Gastrocnemius medialis (tissue), 4 donors: ENCODE measurements at regions not wholly inside any gene's neighbourhood (a gene's known extent, or its start where the extent isn't known, plus 50 kb on each side); places are given as distances from the start of the nearest gene placed in this dataset.

Experiments
- ATAC-seq, 2 donors: fragments of 150-250 bp; one replicate each; pipeline ENCODE4 v1.9.1; 2016
- DNase-seq, 2 donors: peaks; one replicate each; pipeline ENCODE4 v3.0.0-alpha.2; 2019
- H3K27ac ChIP-seq, 4 donors: fragments of 200-600 bp; sonication (generic); 1 replicate in 1 of 4; 2 replicates in 3 of 4; pipeline ENCODE4 v1.5.1; 2016 to 2018; ENCODE audit warnings: mild to moderate bottlenecking in 2 of 4, moderate library complexity in 1 of 4
- H3K27me3 ChIP-seq, 3 donors: fragments of 200-600 bp; sonication (generic) in 2 of 3; 1 replicate in 1 of 3; 2 replicates in 2 of 3; pipeline versions ENCODE4 v1.5.1 to v1.6.0; 2016 to 2019; ENCODE audit warnings: mild to moderate bottlenecking in 1 of 3, moderate library complexity in 1 of 3
- H3K36me3 ChIP-seq, 2 donors: fragments of 200-600 bp; sonication (generic) in 1 of 2; one replicate each; pipeline ENCODE4 v1.5.1; 2017 to 2018
- H3K4me1 ChIP-seq, 2 donors: fragments of 200-600 bp; sonication (generic) in 1 of 2; one replicate each; pipeline ENCODE4 v1.5.1; 2016 to 2017; ENCODE audit warnings: mild to moderate bottlenecking in 2 of 2
- H3K4me3 ChIP-seq, 4 donors: fragments of 200-600 bp; sonication (generic) in 3 of 4; 1 replicate in 1 of 4; 2 replicates in 3 of 4; pipeline ENCODE4 v1.5.1; 2016 to 2019; ENCODE audit warnings: mild to moderate bottlenecking in 2 of 4
- H3K9me3 ChIP-seq, 3 donors: fragments of 200-600 bp; sonication (generic) in 2 of 3; 1 replicate in 1 of 3; 2 replicates in 2 of 3; pipeline ENCODE4 v1.5.1; 2016 to 2019
- CTCF ChIP-seq, 5 experiments: fragments of 450-650 bp in 3 of 5; fragments of 200-600 bp in 2 of 5; sonication (generic) in 2 of 5; IDR thresholded peaks in 4 of 5; conservative IDR thresholded peaks in 1 of 5; 1 replicate in 4 of 5; 2 replicates in 1 of 5; pipeline ENCODE4 v1.5.1; 2016 to 2019; ENCODE audit warnings: antibody characterized with exemption in 5 of 5, mild to moderate bottlenecking in 3 of 5, moderate library complexity in 3 of 5
- POLR2A ChIP-seq, 2 donors: fragments of 450-650 bp; IDR thresholded peaks; one replicate each; pipeline ENCODE4 v1.6.1; 2017; ENCODE audit warnings: antibody characterized with exemption in 2 of 2, mild to moderate bottlenecking in 2 of 2, moderate library complexity in 2 of 2
- in situ Hi-C, 4 donors: fragments of 200-750 bp; cut with MboI; loops; one replicate each; pipeline versions ENCODE4 v1.15.0 to v1.8.0; 2017; ENCODE audit warnings: low sequenced_read_pairs in 4 of 4
- intact Hi-C: fragments of 100-400 bp; cut with DNase I; formaldehyde crosslinking; loops from one replicate; pipeline ENCODE4 v1.15.1; 2023; ENCODE audit warnings: low total_unique reads

DNA sequence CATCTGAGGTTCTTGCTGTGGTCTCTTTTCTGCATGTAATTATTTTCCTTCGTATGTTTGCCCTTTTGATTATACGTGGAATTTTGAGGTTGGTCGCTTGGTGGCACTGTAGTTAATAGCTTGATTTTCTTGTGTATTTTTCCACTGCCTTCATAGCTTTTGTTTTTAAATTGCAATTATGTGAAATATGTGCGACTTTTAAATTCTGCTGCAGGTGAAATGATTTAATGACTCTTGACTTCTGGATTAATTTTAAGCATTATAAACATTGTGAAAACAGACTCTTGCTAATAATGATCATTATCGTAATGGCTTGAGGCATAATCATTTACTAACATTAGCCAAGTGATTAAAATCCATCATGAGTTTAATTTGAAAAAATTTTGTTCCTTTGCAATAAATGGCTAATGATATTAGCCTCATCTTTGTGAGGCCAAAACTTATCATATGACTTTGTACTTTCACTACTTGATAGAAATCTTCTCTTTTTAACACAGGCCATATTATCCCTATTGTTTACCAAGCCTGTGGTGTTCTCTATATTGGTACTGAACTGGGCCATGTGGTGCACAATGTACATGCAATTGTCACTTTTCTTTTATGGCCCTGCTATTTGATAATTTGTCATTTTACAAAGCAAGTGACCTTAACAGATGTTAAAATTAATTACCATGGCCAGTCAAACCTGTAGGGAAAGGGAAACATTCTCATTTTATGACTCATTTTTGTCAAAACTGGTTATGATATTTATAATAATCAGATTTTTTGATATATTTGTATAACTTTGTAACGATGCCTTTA lies 62.8 kb upstream of the NEUROD1 start:
- no peaks in the 10 kb centered on the region for H3K36me3 ChIP-seq
- no peak for ATAC-seq
- no peak for DNase-seq
- no peak overlapping the region for H3K27ac ChIP-seq
- H3K9me3 ChIP-seq, result no peaks in the 10 kb centered on the region
- in situ Hi-C loops, result loop anchor here (10.0 to 25.0 kb wide), 5 partner anchors 162 to 332 kb away; no protein-coding TSS in a partner anchor
- H3K4me1 ChIP-seq, result peaks cover 0 to 2% of the 10 kb centered on the region in 2 donors
- TF ChIP-seq CTCF (IDR thresholded peaks at IDR 0.05 in 4 of 5, conservative IDR thresholded peaks at IDR 0.05 in 1 of 5) (peak; percentile 24 to 62 (median 52)), POLR2A (IDR thresholded peaks at IDR 0.05) (no peak)
- no peaks in the 10 kb centered on the region for H3K27me3 ChIP-seq
- H3K4me3 ChIP-seq, result no peak overlapping the region
- intact Hi-C loops, result loop anchor here (1.0 to 2.0 kb wide), 3 partner anchors 160 to 336 kb away; no protein-coding TSS in a partner anchor

DNA sequence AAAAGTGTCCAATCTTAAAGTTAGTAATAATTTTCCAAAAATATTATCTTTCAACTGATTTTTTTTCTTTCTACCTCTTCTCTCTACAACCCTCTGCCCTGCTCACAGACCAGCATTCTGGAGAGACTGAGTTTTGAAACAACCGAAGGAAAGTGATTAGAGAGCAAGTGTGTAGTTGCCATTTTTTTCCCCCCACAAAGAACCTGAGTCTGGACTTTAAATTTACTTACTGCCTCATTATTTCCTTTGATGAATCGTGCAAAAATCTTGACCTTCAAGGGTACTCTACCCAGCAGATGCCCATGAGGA lies 63.4 kb upstream of the NEUROD1 start:
- no peak overlapping the region for H3K4me3 ChIP-seq
- peaks cover 0 to 2% of the 10 kb centered on the region in 2 donors for H3K4me1 ChIP-seq
- no peaks in the 10 kb centered on the region for H3K9me3 ChIP-seq
- no peaks in the 10 kb centered on the region for H3K36me3 ChIP-seq
- DNase-seq (no peak), ATAC-seq (no peak)
- no peaks in the 10 kb centered on the region for H3K27me3 ChIP-seq
- in situ Hi-C loops, result loop anchor here (10.0 to 25.0 kb wide), 5 partner anchors 161 to 331 kb away; no protein-coding TSS in a partner anchor
- TF ChIP-seq CTCF (IDR thresholded peaks at IDR 0.05 in 4 of 5, conservative IDR thresholded peaks at IDR 0.05 in 1 of 5) (no peak), POLR2A (IDR thresholded peaks at IDR 0.05) (no peak)
- no peak overlapping the region for H3K27ac ChIP-seq
- intact Hi-C loops, result loop anchor here (2.0 kb wide), 2 partner anchors 159 to 335 kb away; no protein-coding TSS in a partner anchor

DNA sequence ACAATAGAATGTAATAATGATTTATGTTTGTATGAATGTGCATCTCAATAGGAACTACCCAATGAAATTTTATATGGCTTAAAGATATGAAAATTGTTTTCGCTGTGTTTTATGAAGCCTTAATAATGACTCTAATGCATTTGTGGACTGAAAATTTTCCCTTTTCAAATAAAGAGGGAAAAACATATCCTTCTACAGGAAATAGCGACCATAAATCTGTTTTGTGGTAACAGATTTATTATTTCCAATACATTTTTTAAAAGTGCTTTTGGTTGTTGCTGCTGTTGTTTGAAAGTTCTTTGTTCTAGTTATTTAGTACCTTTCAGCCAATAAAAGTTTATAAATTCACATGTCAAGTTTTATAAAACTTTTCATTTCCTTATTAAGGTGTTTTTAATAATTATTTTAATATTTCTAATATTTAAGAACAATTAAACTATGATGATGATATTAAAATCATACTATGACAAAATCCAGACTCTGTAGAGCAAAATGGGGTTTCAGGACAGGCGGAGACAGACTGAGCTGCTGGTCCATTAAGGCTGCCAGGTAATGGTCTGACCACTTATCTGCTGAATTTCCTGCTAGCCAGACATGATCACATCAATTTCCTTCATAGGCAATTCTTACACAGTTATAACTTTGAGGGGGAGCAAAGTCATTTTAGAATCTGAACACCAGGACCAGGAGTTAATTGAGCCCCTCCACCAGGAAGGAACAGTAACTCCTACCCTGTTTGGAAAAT lies 65.7 kb upstream of the NEUROD1 start:
- Histone ChIP-seq H3K4me1 (peaks cover 0 to 2% of the 10 kb centered on the region in 2 donors), H3K27me3 (no peaks in the 10 kb centered on the region), H3K27ac (no peak overlapping the region), H3K36me3 (no peaks in the 10 kb centered on the region), H3K4me3 (no peak overlapping the region), H3K9me3 (no peaks in the 10 kb centered on the region)
- ATAC-seq (no peak), DNase-seq (no peak)
- in situ Hi-C loops (loop anchor here (10.0 to 25.0 kb wide), 5 partner anchors 159 to 329 kb away; no protein-coding TSS in a partner anchor), intact Hi-C loops (no loop called here)
- TF ChIP-seq POLR2A (IDR thresholded peaks at IDR 0.05), result no peak

GRCh38 chr2:181746844-181747243 lies 66.5 kb upstream of the NEUROD1 start:
- H3K27me3 ChIP-seq, result no peaks in the 10 kb centered on the region
- intact Hi-C loops, result no loop called here
- H3K36me3 ChIP-seq, result no peaks in the 10 kb centered on the region
- TF ChIP-seq POLR2A (IDR thresholded peaks at IDR 0.05) (no peak), CTCF (IDR thresholded peaks at IDR 0.05 in 4 of 5, conservative IDR thresholded peaks at IDR 0.05 in 1 of 5) (no peak)
- no peak for DNase-seq
- in situ Hi-C loops, result loop anchor here (10.0 to 25.0 kb wide), 5 partner anchors 158 to 328 kb away; no protein-coding TSS in a partner anchor
- no peak overlapping the region for H3K27ac ChIP-seq
- no peaks in the 10 kb centered on the region for H3K9me3 ChIP-seq
- ATAC-seq, result no peak
- H3K4me1 ChIP-seq, result peaks cover 0 to 2% of the 10 kb centered on the region in 2 donors
- H3K4me3 ChIP-seq, result no peak overlapping the region

- DNase-seq (no peak), ATAC-seq (no peak)
- intact Hi-C loops, result no loop called here
- Histone ChIP-seq H3K4me1 (no peaks in the 10 kb centered on the region), H3K36me3 (no peaks in the 10 kb centered on the region), H3K4me3 (no peak overlapping the region), H3K27ac (no peak overlapping the region), H3K9me3 (no peaks in the 10 kb centered on the region), H3K27me3 (no peaks in the 10 kb centered on the region)
- in situ Hi-C loops, result loop anchor here in 2 of 4 donors (10.0 to 25.0 kb wide), 2 partner anchors 212 to 324 kb away; no protein-coding TSS in a partner anchor
- TF ChIP-seq CTCF (IDR thresholded peaks at IDR 0.05 in 4 of 5, conservative IDR thresholded peaks at IDR 0.05 in 1 of 5) (no peak), POLR2A (IDR thresholded peaks at IDR 0.05) (no peak)
Measured at GRCh38 chr2:181750305-181750704, 70.0 kb upstream of the NEUROD1 start.
